H1 (cell line): ENCODE measurements at regions not wholly inside any gene's neighbourhood (a gene's known extent, or its start where the extent isn't known, plus 50 kb on each side); places are given as distances from the start of the nearest gene placed in this dataset.

Source experiments
- CTCF ChIA-PET: fragments of 300-600 bp; sonication (Branson Sonifier 250); formaldehyde crosslinking; loops from one replicate; lab custom pipeline; 2021; ENCODE audit not compliant: partially characterized antibody; lab: Charles Lee
- POLR2A ChIA-PET: fragments of 300-600 bp; sonication (Branson Sonifier 250); formaldehyde crosslinking; loops from one replicate; lab custom pipeline; 2021; ENCODE audit warnings: inconsistent platforms; ENCODE audit not compliant: partially characterized antibody; lab: Charles Lee
- DNase-seq, 2 experiments: peaks; one replicate each; pipeline versions ENCODE4 v3.0.0 to v3.0.0-alpha.2; 2010 to 2022; ENCODE audit warnings: low spot score in 2 of 2, low read depth in 1 of 2, mixed read lengths in 1 of 2
- FAIRE-seq: peaks from 2 replicates; lab custom pipeline; 2011; peaks lifted over from hg19 to GRCh38; lab: Jason Lieb, UNC
- H2AFZ ChIP-seq: 2 replicates; pipeline ENCODE4 v1.8.1; 2012; ENCODE audit warnings: low read length, inconsistent platforms
- H2AK5ac ChIP-seq: 2 replicates; pipeline ENCODE4 v1.6.1; 2013; ENCODE audit warnings: low read depth, low read length
- H2BK120ac ChIP-seq: replicated peaks from 2 replicates; pipeline ENCODE3; 2013; ENCODE audit warnings: low read depth, low read length, inconsistent platforms
- H2BK12ac ChIP-seq: 2 replicates; pipeline ENCODE4 v1.6.1; 2013; ENCODE audit warnings: low read depth, low read length
- H2BK15ac ChIP-seq: 2 replicates; pipeline ENCODE4 v1.6.1; 2013; ENCODE audit warnings: low read length
- H2BK20ac ChIP-seq: 2 replicates; pipeline ENCODE4 v1.6.1; 2013; ENCODE audit warnings: low read length
- H2BK5ac ChIP-seq: 2 replicates; pipeline ENCODE4 v1.6.1; 2013; ENCODE audit warnings: low read depth, low read length
- H3K14ac ChIP-seq: 2 replicates; pipeline ENCODE4 v1.6.1; 2013; ENCODE audit warnings: inconsistent platforms; ENCODE audit not compliant: insufficient read length
- H3K18ac ChIP-seq: 2 replicates; pipeline ENCODE4 v1.6.1; 2013; ENCODE audit warnings: low read length; ENCODE audit errors: extremely low read depth
- H3K23ac ChIP-seq: 2 replicates; pipeline ENCODE4 v1.6.1; 2013; ENCODE audit warnings: inconsistent platforms; ENCODE audit not compliant: insufficient read length
- H3K23me2 ChIP-seq: 2 replicates; pipeline ENCODE4 v1.6.1; 2013; ENCODE audit warnings: low read depth, low read length
- H3K27ac ChIP-seq: 2 replicates; pipeline ENCODE4 v1.6.1; 2011; ENCODE audit warnings: low read depth, low read length, inconsistent platforms
- H3K27me3 ChIP-seq, 4 experiments: replicated peaks in 1 of 4; 1 replicate in 1 of 4; 2 replicates in 3 of 4; pipeline versions ENCODE4 v1.6.1 to v1.8.1; 2011 to 2013; ENCODE audit warnings: low read length in 3 of 4, mild to moderate bottlenecking in 3 of 4, inconsistent platforms in 2 of 4, mixed read lengths in 2 of 4, moderate library complexity in 1 of 4; ENCODE audit not compliant: control insufficient read depth in 3 of 4, insufficient read depth in 3 of 4; ENCODE audit errors: extremely low read depth in 1 of 4
- H3K36me3 ChIP-seq, 4 experiments: 2 replicates each; pipeline versions ENCODE4 v1.6.1 to v1.8.1; 2011 to 2013; ENCODE audit warnings: mild to moderate bottlenecking in 4 of 4, low read length in 3 of 4, moderate library complexity in 2 of 4, control low read depth in 1 of 4, inconsistent platforms in 1 of 4; ENCODE audit not compliant: insufficient read depth in 4 of 4, control insufficient read depth in 2 of 4
- H3K4ac ChIP-seq: replicated peaks from 2 replicates; pipeline ENCODE3; 2013; ENCODE audit warnings: low read length, low read depth, mixed read lengths, inconsistent platforms; ENCODE audit not compliant: insufficient read length
- H3K4me1 ChIP-seq, 4 experiments: replicated peaks in 1 of 4; 1 replicate in 1 of 4; 2 replicates in 3 of 4; pipeline versions ENCODE4 v1.6.1 to v1.8.1; 2011 to 2013; ENCODE audit warnings: low read length in 3 of 4, inconsistent platforms in 2 of 4, mixed read lengths in 1 of 4; ENCODE audit not compliant: insufficient read depth in 4 of 4, control insufficient read depth in 3 of 4
- H3K4me2 ChIP-seq, 2 experiments: 2 replicates each; pipeline versions ENCODE4 v1.6.1 to v1.8.1; 2011 to 2013; ENCODE audit warnings: low read depth in 2 of 2, low read length in 2 of 2, control low read depth in 1 of 2, inconsistent platforms in 1 of 2, mild to moderate bottlenecking in 1 of 2; ENCODE audit not compliant: insufficient read depth in 1 of 2
- H3K4me3 ChIP-seq, 4 experiments: fragments of 200-600, 300-600 bp in 1 of 4; sonication (generic), shearing (Covaris generic), sonication (Bioruptor Twin) in 1 of 4; 2 replicates each; pipeline versions ENCODE4 v1.5.1 to v1.8.1; 2011 to 2016; ENCODE audit warnings: low read length in 4 of 4, low read depth in 3 of 4, control low read depth in 2 of 4, inconsistent platforms in 2 of 4, mild to moderate bottlenecking in 2 of 4, mixed read lengths in 1 of 4, moderate library complexity in 1 of 4; ENCODE audit not compliant: insufficient read depth in 2 of 4; ENCODE audit errors: extremely low read depth in 1 of 4
- H3K56ac ChIP-seq: replicated peaks from 2 replicates; pipeline ENCODE3; 2013; ENCODE audit warnings: low read depth, mild to moderate bottlenecking, mixed read lengths, low read length, inconsistent platforms; ENCODE audit not compliant: insufficient read length
- H3K79me1 ChIP-seq: 2 replicates; pipeline ENCODE4 v1.6.1; 2013; ENCODE audit warnings: low read depth, low read length, control low read depth
- H3K79me2 ChIP-seq, 2 experiments: 2 replicates each; pipeline versions ENCODE4 v1.6.1 to v1.8.1; 2012 to 2013; ENCODE audit warnings: low read length in 2 of 2, mild to moderate bottlenecking in 2 of 2, inconsistent platforms in 1 of 2; ENCODE audit not compliant: insufficient read depth in 2 of 2, control insufficient read depth in 1 of 2
- H3K9ac ChIP-seq, 4 experiments: replicated peaks in 1 of 4; 1 replicate in 1 of 4; 2 replicates in 3 of 4; pipeline versions ENCODE4 v1.6.1 to v1.8.1; 2011 to 2013; ENCODE audit warnings: low read depth in 3 of 4, low read length in 3 of 4, control low read depth in 2 of 4, mild to moderate bottlenecking in 2 of 4, moderate library complexity in 2 of 4, inconsistent platforms in 1 of 4; ENCODE audit errors: extremely low read depth in 1 of 4
- H3K9me3 ChIP-seq, 2 experiments: 2 replicates each; pipeline versions ENCODE4 v1.6.1 to v1.8.1; 2012 to 2013; ENCODE audit warnings: mild to moderate bottlenecking in 2 of 2, moderate library complexity in 2 of 2, control low read depth in 1 of 2, inconsistent platforms in 1 of 2, low read depth in 1 of 2, low read length in 1 of 2, mixed read lengths in 1 of 2; ENCODE audit not compliant: insufficient read depth in 2 of 2
- H4K20me1 ChIP-seq, 2 experiments: replicated peaks in 1 of 2; 2 replicates each; pipeline versions ENCODE3 to v1.8.1; 2011 to 2013; ENCODE audit warnings: inconsistent platforms in 2 of 2, low read length in 2 of 2, mild to moderate bottlenecking in 1 of 2; ENCODE audit not compliant: insufficient read depth in 2 of 2, control insufficient read depth in 1 of 2
- H4K5ac ChIP-seq: 2 replicates; pipeline ENCODE4 v1.6.1; 2013; ENCODE audit warnings: low read length, low read depth, mixed read lengths, inconsistent platforms; ENCODE audit not compliant: insufficient read length
- H4K8ac ChIP-seq: 2 replicates; pipeline ENCODE4 v1.8.0; 2013; ENCODE audit warnings: mild to moderate bottlenecking, moderate library complexity, low read length, inconsistent platforms; ENCODE audit not compliant: insufficient read depth; ENCODE audit errors: extremely low read depth
- H4K91ac ChIP-seq: replicated peaks from 2 replicates; pipeline ENCODE3; 2013; ENCODE audit warnings: low read length, mixed read lengths, inconsistent platforms; ENCODE audit not compliant: insufficient read length
- ATF2 ChIP-seq: IDR thresholded peaks from 2 replicates; pipeline ENCODE4 v1.6.1; 2012; ENCODE audit warnings: low read length, inconsistent platforms
- GTF2F1 ChIP-seq: IDR thresholded peaks from 2 replicates; pipeline ENCODE4 v1.6.1; 2012; ENCODE audit warnings: low read depth, low read length, improper control_type of control experiment, borderline replicate concordance
- WGBS, 2 experiments: shearing (Covaris generic) in 1 of 2; methylation state at CpG; one replicate each; pipeline versions ENCODE4 v1.1.6 to v1.1.7; 2013 to 2015; ENCODE audit warnings: low lambda C conversion rate in 2 of 2, mixed read lengths in 2 of 2, inconsistent platforms in 1 of 2, low coverage in 1 of 2, missing lambda C conversion rate in 1 of 2; ENCODE audit not compliant: insufficient replicate concordance in 2 of 2, insufficient coverage in 1 of 2, insufficient read length in 1 of 2; ENCODE audit errors: extremely low coverage in 1 of 2, missing lambda C conversion rate in 1 of 2; 5-methylcytosine and 5-hydroxymethylcytosine counted together

- H2AK5ac ChIP-seq: 0 out of 2 replicates have a peak overlapping the region, but pooled peaks have one; percentile 3
- no peak overlapping the region for H3K14ac ChIP-seq
- no peak overlapping the region for H3K56ac ChIP-seq
- 86% methylated on average over 1 of the region's 1 CpG; no CpG with 5 or more reads in 1 of the 2 experiments for whole genome bisulfite sequencing, 2 experiments
- H4K91ac ChIP-seq: no peak overlapping the region
- no peak overlapping the region for H2BK5ac ChIP-seq
- no peak overlapping the region for H3K27ac ChIP-seq
- no peak overlapping the region for H3K23ac ChIP-seq
- H3K4me3 ChIP-seq: no peak overlapping the region
- peaks cover 0 to 4% (median 0%) of the 10 kb centered on the region in 4 experiments; a peak in 2 of 7 replicates for H3K4me1 ChIP-seq
- no peak overlapping the region for H4K5ac ChIP-seq
- no peaks in the 10 kb centered on the region for H3K9me3 ChIP-seq
- no peak for DNase-seq
- ChIA-PET POLR2A (no interaction called here), CTCF (no interaction called here)
- no peak overlapping the region for H3K4ac ChIP-seq
- H3K9ac ChIP-seq: no peak overlapping the region
- no peak overlapping the region for H2BK120ac ChIP-seq
- no peak overlapping the region for H2BK12ac ChIP-seq
- no peaks in the 10 kb centered on the region for H3K27me3 ChIP-seq
- no peak overlapping the region for H4K8ac ChIP-seq
- no peaks in the 10 kb centered on the region for H3K79me2 ChIP-seq
- H2BK20ac ChIP-seq: no peak overlapping the region
- no peaks in the 10 kb centered on the region for H3K23me2 ChIP-seq
- no peak overlapping the region for H2BK15ac ChIP-seq
- H4K20me1 ChIP-seq: no peaks in the 10 kb centered on the region
- H2AFZ ChIP-seq: no peak overlapping the region
- no peak for FAIRE-seq
- H3K4me2 ChIP-seq: no peak overlapping the region
- H3K36me3 ChIP-seq: no peaks in the 10 kb centered on the region
- no peaks in the 10 kb centered on the region for H3K79me1 ChIP-seq
- no peak overlapping the region for H3K18ac ChIP-seq
- TF ChIP-seq ATF2 (no peak), GTF2F1 (no peak)
Measured at GRCh38 chr1:87508247-87508787, 179.6 kb downstream of the LMO4 start.
